Mammary epithelial cell (primary cell): ENCODE measurements at regions not wholly inside any gene's neighbourhood (a gene's known extent, or its start where the extent isn't known, plus 50 kb on each side); places are given as distances from the start of the nearest gene placed in this dataset.

Source experiments
- EZH2 ChIP-seq: IDR thresholded peaks from 2 replicates; pipeline ENCODE4 v1.6.1; 2012; ENCODE audit warnings: low read length, inconsistent platforms, borderline replicate concordance
- TF ChIP-seq, protein P1 (sequence below), 2 donors: IDR thresholded peaks in 1 of 2; conservative IDR thresholded peaks in 1 of 2; 2 replicates each; pipeline ENCODE4 v1.5.1; 2011 to 2012; ENCODE audit warnings: inconsistent platforms in 2 of 2, low read length in 2 of 2, mild to moderate bottlenecking in 2 of 2, control low read depth in 1 of 2, low read depth in 1 of 2; ENCODE audit not compliant: insufficient read depth in 1 of 2; ENCODE audit errors: extremely low read depth in 1 of 2

DNA sequence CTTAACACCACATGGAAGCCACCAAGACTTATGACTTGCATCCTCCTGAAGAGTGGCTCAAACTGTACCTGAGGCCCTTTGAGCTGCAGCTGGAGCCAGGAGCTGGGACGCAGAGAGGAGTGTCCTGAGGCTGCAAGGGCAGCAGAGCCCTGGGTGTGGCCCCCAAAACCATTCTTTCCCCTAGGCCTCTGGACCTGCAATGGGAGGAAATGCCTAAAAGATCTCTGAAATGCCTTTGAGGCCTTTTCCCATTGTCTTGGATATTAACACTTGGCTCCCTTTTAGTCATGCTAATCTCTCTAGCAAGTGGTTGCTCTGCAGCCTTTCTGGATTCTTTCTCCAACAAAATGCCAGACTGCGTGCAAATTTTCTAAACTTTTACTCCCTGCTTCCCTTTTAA is 156.1 kb downstream of the SLC38A4 start:
- TF ChIP-seq, protein P1, sequence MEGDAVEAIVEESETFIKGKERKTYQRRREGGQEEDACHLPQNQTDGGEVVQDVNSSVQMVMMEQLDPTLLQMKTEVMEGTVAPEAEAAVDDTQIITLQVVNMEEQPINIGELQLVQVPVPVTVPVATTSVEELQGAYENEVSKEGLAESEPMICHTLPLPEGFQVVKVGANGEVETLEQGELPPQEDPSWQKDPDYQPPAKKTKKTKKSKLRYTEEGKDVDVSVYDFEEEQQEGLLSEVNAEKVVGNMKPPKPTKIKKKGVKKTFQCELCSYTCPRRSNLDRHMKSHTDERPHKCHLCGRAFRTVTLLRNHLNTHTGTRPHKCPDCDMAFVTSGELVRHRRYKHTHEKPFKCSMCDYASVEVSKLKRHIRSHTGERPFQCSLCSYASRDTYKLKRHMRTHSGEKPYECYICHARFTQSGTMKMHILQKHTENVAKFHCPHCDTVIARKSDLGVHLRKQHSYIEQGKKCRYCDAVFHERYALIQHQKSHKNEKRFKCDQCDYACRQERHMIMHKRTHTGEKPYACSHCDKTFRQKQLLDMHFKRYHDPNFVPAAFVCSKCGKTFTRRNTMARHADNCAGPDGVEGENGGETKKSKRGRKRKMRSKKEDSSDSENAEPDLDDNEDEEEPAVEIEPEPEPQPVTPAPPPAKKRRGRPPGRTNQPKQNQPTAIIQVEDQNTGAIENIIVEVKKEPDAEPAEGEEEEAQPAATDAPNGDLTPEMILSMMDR (conservative IDR thresholded peaks at IDR 0.05 in 1 of 2, IDR thresholded peaks at IDR 0.05 in 1 of 2; ENCODE audit: extremely low read depth in 1 of 2, insufficient read depth in 1 of 2, low read depth in 1 of 2, low read length in 2 of 2) = no peak
- TF ChIP-seq EZH2 = no peak
